Endothelial cell of umbilical vein (primary cell): ENCODE measurements at regions not wholly inside any gene's neighbourhood (a gene's known extent, or its start where the extent isn't known, plus 50 kb on each side); places are given as distances from the start of the nearest gene placed in this dataset.

Experiments used
- BruUV-seq: library from RNA; stranded (reverse); fragments of 400-500 nt; replicated peaks from 2 replicates; lab custom pipeline; 2021; lab: Mats Ljungman, UMichigan
- CTCF ChIA-PET: fragments of 300-600, 350-600 bp; sonication (Branson Sonifier 250); formaldehyde crosslinking; loops from one replicate; lab custom pipeline; 2021; ENCODE audit warnings: antibody characterized with exemption, inconsistent platforms; lab: Charles Lee
- POLR2A ChIA-PET: fragments of 300-600, 350-600 bp; sonication (Branson Sonifier 250); formaldehyde crosslinking; loops from one replicate; lab custom pipeline; 2021; ENCODE audit warnings: antibody characterized with exemption, inconsistent platforms; lab: Charles Lee
- DNase-seq: peaks from one replicate; pipeline ENCODE4 v3.0.0-alpha.2; 2011; ENCODE audit warnings: low read depth, low spot score
- FAIRE-seq: peaks from 2 replicates; lab custom pipeline; 2011; peaks lifted over from hg19 to GRCh38; lab: Jason Lieb, UNC
- H2AFZ ChIP-seq: 2 replicates; pipeline ENCODE4 v1.6.0; 2012; ENCODE audit warnings: low read depth, low read length, control low read depth, inconsistent platforms
- H3K27ac ChIP-seq: 2 replicates; pipeline ENCODE4 v1.5.1; 2011; ENCODE audit warnings: low read depth, mild to moderate bottlenecking, control low read depth, low read length, moderate library complexity; ENCODE audit not compliant: insufficient read depth
- H3K27me3 ChIP-seq, 2 experiments: 2 replicates each; pipeline versions ENCODE4 v1.6.0 to v1.6.1; 2011; ENCODE audit warnings: low read length in 2 of 2, mixed read lengths in 1 of 2; ENCODE audit not compliant: control insufficient read depth in 2 of 2, insufficient read depth in 2 of 2
- H3K36me3 ChIP-seq, 2 experiments: 2 replicates in 1 of 2; 3 replicates in 1 of 2; pipeline ENCODE4 v1.5.1; 2011; ENCODE audit warnings: low read length in 2 of 2, mild to moderate bottlenecking in 1 of 2, moderate library complexity in 1 of 2; ENCODE audit not compliant: control insufficient read depth in 2 of 2, insufficient read depth in 2 of 2; ENCODE audit errors: extremely low read depth in 1 of 2
- H3K4me1 ChIP-seq: 3 replicates; pipeline ENCODE4 v1.5.1; 2011; ENCODE audit warnings: mild to moderate bottlenecking, low read length; ENCODE audit not compliant: control insufficient read depth, insufficient read depth; ENCODE audit errors: extremely low read depth
- H3K4me2 ChIP-seq: 2 replicates; pipeline ENCODE4 v1.6.1; 2011; ENCODE audit warnings: low read length, control low read depth, mixed read lengths; ENCODE audit not compliant: insufficient read depth
- H3K4me3 ChIP-seq, 3 experiments: fragments of 200-600 bp in 1 of 3; sonication (generic), shearing (Covaris generic) in 1 of 3; replicated peaks in 1 of 3; 2 replicates each; pipeline ENCODE4 v1.5.1; 2011 to 2016; ENCODE audit warnings: control low read depth in 3 of 3, low read length in 3 of 3, mild to moderate bottlenecking in 2 of 3, inconsistent platforms in 1 of 3, low read depth in 1 of 3, moderate library complexity in 1 of 3; ENCODE audit not compliant: insufficient read depth in 1 of 3
- H3K79me2 ChIP-seq: 2 replicates; pipeline ENCODE4 v1.6.0; 2012; ENCODE audit warnings: low read length, inconsistent platforms; ENCODE audit not compliant: control insufficient read depth, insufficient read depth
- H3K9ac ChIP-seq: replicated peaks from 2 replicates; pipeline ENCODE3; 2011; ENCODE audit warnings: low read length, control low read depth; ENCODE audit not compliant: insufficient read depth; ENCODE audit errors: extremely low read depth
- H3K9me1 ChIP-seq: replicated peaks from 3 replicates; pipeline ENCODE4 v1.6.0; 2011; ENCODE audit warnings: mild to moderate bottlenecking, low read length; ENCODE audit not compliant: control insufficient read depth, insufficient read depth; ENCODE audit errors: extremely low read depth
- H3K9me3 ChIP-seq: replicated peaks from 2 replicates; pipeline ENCODE4 v1.5.1; 2012; ENCODE audit warnings: low read length, inconsistent platforms; ENCODE audit not compliant: control insufficient read depth, insufficient read depth
- H4K20me1 ChIP-seq: replicated peaks from 2 replicates; pipeline ENCODE3; 2011; ENCODE audit warnings: mild to moderate bottlenecking, low read length; ENCODE audit not compliant: control insufficient read depth, insufficient read depth; ENCODE audit errors: extremely low read depth
- EZH2 ChIP-seq: IDR thresholded peaks from 2 replicates; pipeline ENCODE4 v1.6.1; 2012; ENCODE audit warnings: borderline replicate concordance, low read depth, mild to moderate bottlenecking, moderate library complexity, low read length, inconsistent platforms; ENCODE audit not compliant: severe bottlenecking
- FOS ChIP-seq: IDR thresholded peaks from 2 replicates; pipeline ENCODE4 v1.6.1; 2011; ENCODE audit warnings: mild to moderate bottlenecking, low read length, moderate library complexity, borderline replicate concordance; ENCODE audit not compliant: insufficient read depth
- GATA2 ChIP-seq: IDR thresholded peaks from 2 replicates; pipeline ENCODE4 v1.7.0; 2011; ENCODE audit warnings: low read depth, mild to moderate bottlenecking, moderate library complexity, mixed read lengths, low read length; ENCODE audit not compliant: insufficient read length, insufficient read depth
- JUN ChIP-seq: IDR thresholded peaks from 2 replicates; pipeline ENCODE4 v1.6.1; 2011; ENCODE audit warnings: borderline replicate concordance, low read depth; ENCODE audit not compliant: insufficient read length, insufficient read depth
- MYC ChIP-seq: IDR thresholded peaks from one replicate; pipeline ENCODE4 v1.6.1; 2011; ENCODE audit warnings: mild to moderate bottlenecking, low read depth, low read length
- POLR2A ChIP-seq: IDR thresholded peaks from 2 replicates; pipeline ENCODE4 v1.6.1; 2012; ENCODE audit warnings: low read depth, mild to moderate bottlenecking, control low read depth, low read length
- POLR2AphosphoS5 ChIP-seq: IDR thresholded peaks from 2 replicates; pipeline ENCODE4 v1.6.1; 2012; ENCODE audit warnings: low read depth, mild to moderate bottlenecking, control low read depth, low read length, moderate library complexity; ENCODE audit not compliant: insufficient read depth
- dilution Hi-C: fragments of 300-500 bp; cut with MboI; formaldehyde crosslinking; loops from one replicate; pipeline ENCODE4 v1.15.0; 2019; ENCODE audit warnings: low sequenced_read_pairs; ENCODE audit not compliant: extremely low pct_ligation_motif_present
- intact Hi-C: fragments of 100-400 bp; cut with micrococcal nuclease; formaldehyde crosslinking; loops from one replicate; pipeline ENCODE4 v1.10.0; 2022
- TF ChIP-seq, protein P1 (sequence below): IDR thresholded peaks from 2 replicates; pipeline ENCODE4 v1.6.1; 2011; ENCODE audit not compliant: insufficient read depth, insufficient read length
- TF ChIP-seq, protein P2 (sequence below), 2 donors: IDR thresholded peaks; 1 replicate in 1 of 2; 2 replicates in 1 of 2; pipeline ENCODE4 v1.5.1; 2011; ENCODE audit warnings: low read length in 2 of 2, mild to moderate bottlenecking in 2 of 2, moderate library complexity in 2 of 2, control low read depth in 1 of 2, inconsistent platforms in 1 of 2, low read depth in 1 of 2; ENCODE audit not compliant: insufficient read depth in 1 of 2; ENCODE audit errors: extremely low read depth in 1 of 2

DNA sequence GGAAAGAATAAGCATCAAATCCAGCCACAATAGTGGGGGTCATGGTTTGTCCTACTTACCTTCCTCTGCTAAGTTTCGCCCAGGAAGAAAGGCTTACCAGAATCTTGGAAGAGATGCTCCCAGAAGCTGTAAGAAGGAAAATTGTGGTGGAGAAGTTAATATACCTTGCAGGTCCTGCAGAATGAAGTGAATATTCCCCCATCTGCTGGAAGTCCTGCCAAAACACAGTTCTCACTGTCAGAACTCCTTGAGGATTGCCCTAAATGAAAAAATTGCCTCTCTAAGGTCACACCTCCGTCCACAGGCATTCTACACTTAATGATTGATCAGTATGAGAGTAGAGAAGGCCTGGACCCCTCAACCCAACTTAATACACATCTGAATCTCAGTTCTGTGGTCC, 78.4 kb upstream of the RGS21 start:
- FAIRE-seq (no peak), DNase-seq (no peak)
- Histone ChIP-seq H3K4me3 (no peak overlapping the region), H3K79me2 (no peaks in the 10 kb centered on the region), H2AFZ (no peak overlapping the region), H3K36me3 (no peaks in the 10 kb centered on the region), H4K20me1 (no peaks in the 10 kb centered on the region), H3K27ac (no peak overlapping the region), H3K27me3 (no peaks in the 10 kb centered on the region), H3K9me1 (no peaks in the 10 kb centered on the region), H3K9me3 (no peaks in the 10 kb centered on the region), H3K9ac (no peak overlapping the region), H3K4me2 (no peak overlapping the region), H3K4me1 (no peaks in the 10 kb centered on the region)
- no peak for TF ChIP-seq JUN
- TF ChIP-seq, protein P1, sequence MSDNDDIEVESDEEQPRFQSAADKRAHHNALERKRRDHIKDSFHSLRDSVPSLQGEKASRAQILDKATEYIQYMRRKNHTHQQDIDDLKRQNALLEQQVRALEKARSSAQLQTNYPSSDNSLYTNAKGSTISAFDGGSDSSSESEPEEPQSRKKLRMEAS = no peak
- TF ChIP-seq, protein P2, sequence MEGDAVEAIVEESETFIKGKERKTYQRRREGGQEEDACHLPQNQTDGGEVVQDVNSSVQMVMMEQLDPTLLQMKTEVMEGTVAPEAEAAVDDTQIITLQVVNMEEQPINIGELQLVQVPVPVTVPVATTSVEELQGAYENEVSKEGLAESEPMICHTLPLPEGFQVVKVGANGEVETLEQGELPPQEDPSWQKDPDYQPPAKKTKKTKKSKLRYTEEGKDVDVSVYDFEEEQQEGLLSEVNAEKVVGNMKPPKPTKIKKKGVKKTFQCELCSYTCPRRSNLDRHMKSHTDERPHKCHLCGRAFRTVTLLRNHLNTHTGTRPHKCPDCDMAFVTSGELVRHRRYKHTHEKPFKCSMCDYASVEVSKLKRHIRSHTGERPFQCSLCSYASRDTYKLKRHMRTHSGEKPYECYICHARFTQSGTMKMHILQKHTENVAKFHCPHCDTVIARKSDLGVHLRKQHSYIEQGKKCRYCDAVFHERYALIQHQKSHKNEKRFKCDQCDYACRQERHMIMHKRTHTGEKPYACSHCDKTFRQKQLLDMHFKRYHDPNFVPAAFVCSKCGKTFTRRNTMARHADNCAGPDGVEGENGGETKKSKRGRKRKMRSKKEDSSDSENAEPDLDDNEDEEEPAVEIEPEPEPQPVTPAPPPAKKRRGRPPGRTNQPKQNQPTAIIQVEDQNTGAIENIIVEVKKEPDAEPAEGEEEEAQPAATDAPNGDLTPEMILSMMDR (IDR thresholded peaks at IDR 0.05; ENCODE audit: extremely low read depth in 1 of 2, insufficient read depth in 1 of 2, low read depth in 1 of 2, low read length in 2 of 2) = no peak
- TF ChIP-seq MYC = no peak
- TF ChIP-seq POLR2AphosphoS5 = no peak
- intact Hi-C loops = no loop called here
- dilution Hi-C loops = no loop called here
- ChIA-PET POLR2A (no interaction called here), CTCF (no interaction called here)
- BruUV-seq = no TSS peak

DNA sequence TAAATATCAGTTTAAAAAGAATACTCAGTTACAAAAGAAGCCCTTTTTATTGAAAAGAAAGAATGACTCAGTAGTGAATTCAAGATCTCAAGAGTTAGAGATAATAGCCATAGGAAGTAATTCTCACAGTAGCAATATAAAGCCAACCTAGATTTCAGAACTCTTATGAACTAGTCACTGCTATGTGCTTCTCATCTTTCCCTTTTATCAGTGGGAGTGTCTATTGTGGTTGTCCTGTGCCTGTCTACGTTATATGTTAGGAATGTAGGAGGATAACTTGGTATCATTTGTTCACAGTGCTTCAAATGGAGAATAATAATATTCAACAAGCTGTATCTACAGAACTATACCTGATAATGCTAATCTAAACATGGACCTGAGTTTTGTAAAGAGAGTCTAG, 73.1 kb upstream of the RGS21 start:
- H2AFZ ChIP-seq = no peak overlapping the region
- POLR2A ChIA-PET = no interaction called here
- H3K27me3 ChIP-seq = no peaks in the 10 kb centered on the region
- no peak overlapping the region for H3K4me2 ChIP-seq
- DNase-seq (no peak), FAIRE-seq (no peak)
- intact Hi-C loops = no loop called here
- CTCF ChIA-PET = no interaction called here
- no TSS peak for BruUV-seq
- H3K9me3 ChIP-seq = no peaks in the 10 kb centered on the region
- dilution Hi-C loops = no loop called here
- H3K9me1 ChIP-seq = no peaks in the 10 kb centered on the region
- no peak overlapping the region for H3K9ac ChIP-seq
- H3K4me3 ChIP-seq = no peak overlapping the region
- H3K36me3 ChIP-seq = no peaks in the 10 kb centered on the region
- H3K79me2 ChIP-seq = no peaks in the 10 kb centered on the region
- H4K20me1 ChIP-seq = no peaks in the 10 kb centered on the region
- H3K27ac ChIP-seq = no peak overlapping the region
- H3K4me1 ChIP-seq = no peaks in the 10 kb centered on the region
- no peak for TF ChIP-seq POLR2A
- TF ChIP-seq, protein P2 (IDR thresholded peaks at IDR 0.05; ENCODE audit: extremely low read depth in 1 of 2, insufficient read depth in 1 of 2, low read depth in 1 of 2, low read length in 2 of 2) = no peak
- TF ChIP-seq MYC = no peak
- no peak for TF ChIP-seq GATA2
- no peak for TF ChIP-seq EZH2
- TF ChIP-seq JUN = no peak
- TF ChIP-seq FOS = no peak
- TF ChIP-seq POLR2AphosphoS5 = no peak
- TF ChIP-seq, protein P1 = no peak
